ENCODE measurements at regions not wholly inside any gene's neighbourhood (a gene's known extent, or its start where the extent isn't known, plus 50 kb on each side); places are given as distances from the start of the nearest gene placed in this dataset.

GRCh38 chr3:135576751-135577150 is 388.8 kb upstream of the PPP2R3A start:
- no peaks in the 10 kb centered on the region for H3K36me3 ChIP-seq (ENCODE audit: insufficient read depth, low read length)
- H3K4me2 ChIP-seq (ENCODE audit: insufficient read depth, low read length), result no peak overlapping the region
- H3K9me3 ChIP-seq (ENCODE audit: insufficient read depth, low read length, severe bottlenecking), result no peaks in the 10 kb centered on the region
- H3K27me3 ChIP-seq (ENCODE audit: insufficient read depth, low read length, poor library complexity), result peaks cover 17% of the 10 kb centered on the region
- ATAC-seq (ENCODE audit: insufficient read depth, low read depth) (no peak), DNase-seq (no peak)
- H3K4me3 ChIP-seq (ENCODE audit: low read depth in 1 of 2, low read length in 2 of 2), result no peak overlapping the region
- no peak overlapping the region for H2AFZ ChIP-seq (ENCODE audit: low read depth, low read length)
- no peaks in the 10 kb centered on the region for H4K20me1 ChIP-seq (ENCODE audit: insufficient read depth, low read length)
- H3K4me1 ChIP-seq (ENCODE audit: insufficient read depth, low read length), result no peaks in the 10 kb centered on the region
- H3K79me2 ChIP-seq (ENCODE audit: insufficient read depth, low read length), result no peaks in the 10 kb centered on the region
- H3K9ac ChIP-seq (ENCODE audit: low read depth, low read length), result no peak overlapping the region
- no peak overlapping the region for H3K27ac ChIP-seq (ENCODE audit: low read length)
- no peak for TF ChIP-seq EZH2 (IDR thresholded peaks at IDR 0.05; ENCODE audit: borderline replicate concordance, low read depth, low read length, severe bottlenecking)
- no peak for TF ChIP-seq CTCF (IDR thresholded peaks at IDR 0.05; ENCODE audit: borderline replicate concordance, extremely low read depth, low read length, poor library complexity, severe bottlenecking)

GRCh38 chr3:135581806-135582205 is 383.7 kb upstream of the PPP2R3A start:
- TF ChIP-seq CTCF (IDR thresholded peaks at IDR 0.05; ENCODE audit: borderline replicate concordance, extremely low read depth, low read length, poor library complexity, severe bottlenecking), result no peak
- TF ChIP-seq EZH2 (IDR thresholded peaks at IDR 0.05; ENCODE audit: borderline replicate concordance, low read depth, low read length, severe bottlenecking), result no peak
- no peaks in the 10 kb centered on the region for H3K79me2 ChIP-seq (ENCODE audit: insufficient read depth, low read length)
- H3K4me1 ChIP-seq (ENCODE audit: insufficient read depth, low read length), result no peaks in the 10 kb centered on the region

GRCh38 chr3:135582800-135583199 is 382.7 kb upstream of the PPP2R3A start:
- Histone ChIP-seq H3K4me3 (ENCODE audit: low read depth in 1 of 2, low read length in 2 of 2) (no peak overlapping the region), H2AFZ (ENCODE audit: low read depth, low read length) (no peak overlapping the region), H3K9me3 (ENCODE audit: insufficient read depth, low read length, severe bottlenecking) (no peaks in the 10 kb centered on the region), H3K27me3 (ENCODE audit: insufficient read depth, low read length, poor library complexity) (peaks cover 5% of the 10 kb centered on the region), H3K4me2 (ENCODE audit: insufficient read depth, low read length) (no peak overlapping the region), H3K27ac (ENCODE audit: low read length) (no peak overlapping the region), H3K9ac (ENCODE audit: low read depth, low read length) (no peak overlapping the region), H3K4me1 (ENCODE audit: insufficient read depth, low read length) (no peaks in the 10 kb centered on the region), H3K79me2 (ENCODE audit: insufficient read depth, low read length) (no peaks in the 10 kb centered on the region), H4K20me1 (ENCODE audit: insufficient read depth, low read length) (no peaks in the 10 kb centered on the region), H3K36me3 (ENCODE audit: insufficient read depth, low read length) (no peaks in the 10 kb centered on the region)
- TF ChIP-seq EZH2 (IDR thresholded peaks at IDR 0.05; ENCODE audit: borderline replicate concordance, low read depth, low read length, severe bottlenecking) (no peak), CTCF (IDR thresholded peaks at IDR 0.05; ENCODE audit: borderline replicate concordance, extremely low read depth, low read length, poor library complexity, severe bottlenecking) (no peak)
- ATAC-seq (ENCODE audit: insufficient read depth, low read depth), result no peak
- DNase-seq, result no peak

More at GRCh38 chr3:135581806-135582205, 383.7 kb upstream of the PPP2R3A start:
- H3K27ac ChIP-seq (ENCODE audit: low read length), result no peak overlapping the region
- H3K4me2 ChIP-seq (ENCODE audit: insufficient read depth, low read length), result no peak overlapping the region
- H3K4me3 ChIP-seq (ENCODE audit: low read depth in 1 of 2, low read length in 2 of 2), result no peak overlapping the region
- H4K20me1 ChIP-seq (ENCODE audit: insufficient read depth, low read length), result no peaks in the 10 kb centered on the region
- H2AFZ ChIP-seq (ENCODE audit: low read depth, low read length), result no peak overlapping the region
- no peaks in the 10 kb centered on the region for H3K9me3 ChIP-seq (ENCODE audit: insufficient read depth, low read length, severe bottlenecking)
- peaks cover 12% of the 10 kb centered on the region for H3K27me3 ChIP-seq (ENCODE audit: insufficient read depth, low read length, poor library complexity)
- no peak for ATAC-seq (ENCODE audit: insufficient read depth, low read depth)
- H3K36me3 ChIP-seq (ENCODE audit: insufficient read depth, low read length), result no peaks in the 10 kb centered on the region
- DNase-seq, result no peak
- no peak overlapping the region for H3K9ac ChIP-seq (ENCODE audit: low read depth, low read length)

GRCh38 chr3:135596563-135596962 is 369.0 kb upstream of the PPP2R3A start:
- TF ChIP-seq EZH2 (IDR thresholded peaks at IDR 0.05; ENCODE audit: borderline replicate concordance, low read depth, low read length, severe bottlenecking) (no peak), CTCF (IDR thresholded peaks at IDR 0.05; ENCODE audit: borderline replicate concordance, extremely low read depth, low read length, poor library complexity, severe bottlenecking) (no peak)
- Histone ChIP-seq H2AFZ (ENCODE audit: low read depth, low read length) (no peak overlapping the region), H3K4me3 (ENCODE audit: low read depth in 1 of 2, low read length in 2 of 2) (no peak overlapping the region), H3K27me3 (ENCODE audit: insufficient read depth, low read length, poor library complexity) (peaks cover 8% of the 10 kb centered on the region), H3K36me3 (ENCODE audit: insufficient read depth, low read length) (no peaks in the 10 kb centered on the region), H3K4me2 (ENCODE audit: insufficient read depth, low read length) (no peak overlapping the region), H3K27ac (ENCODE audit: low read length) (no peak overlapping the region), H4K20me1 (ENCODE audit: insufficient read depth, low read length) (no peaks in the 10 kb centered on the region), H3K79me2 (ENCODE audit: insufficient read depth, low read length) (no peaks in the 10 kb centered on the region), H3K9me3 (ENCODE audit: insufficient read depth, low read length, severe bottlenecking) (no peaks in the 10 kb centered on the region), H3K4me1 (ENCODE audit: insufficient read depth, low read length) (no peaks in the 10 kb centered on the region), H3K9ac (ENCODE audit: low read depth, low read length) (no peak overlapping the region)
- DNase-seq (no peak), ATAC-seq (ENCODE audit: insufficient read depth, low read depth) (no peak)

Measured in DND-41 (cell line).